Adrenal gland (tissue), 9 donors: ENCODE measurements at regions not wholly inside any gene's neighbourhood (a gene's known extent, or its start where the extent isn't known, plus 50 kb on each side); places are given as distances from the start of the nearest gene placed in this dataset.

Experiments used
- DNase-seq, 7 donors: peaks; one replicate each; pipeline ENCODE4 v3.0.0-alpha.2; 2019 to 2020
- H3K27ac ChIP-seq, 5 donors: fragments of 200-600 bp; sonication (generic) in 4 of 5; 1 replicate in 3 of 5; 2 replicates in 2 of 5; pipeline versions ENCODE4 v1.5.1 to v1.8.0; 2016 to 2020; ENCODE audit warnings: mild to moderate bottlenecking in 1 of 5
- H3K27me3 ChIP-seq: fragments of 200-600 bp; 2 replicates; pipeline ENCODE4 v1.8.0; 2021
- H3K36me3 ChIP-seq, 2 donors: fragments of 200-600 bp; replicated peaks in 1 of 2; 1 replicate in 1 of 2; 2 replicates in 1 of 2; pipeline versions ENCODE4 v1.5.1 to v1.8.0; 2018 to 2022
- H3K4me1 ChIP-seq, 2 donors: fragments of 200-600 bp; replicated peaks in 1 of 2; 1 replicate in 1 of 2; 2 replicates in 1 of 2; pipeline versions ENCODE4 v1.5.1 to v1.8.0; 2018 to 2021
- H3K4me3 ChIP-seq, 4 donors: fragments of 200-600 bp; sonication (generic) in 3 of 4; one replicate each; pipeline ENCODE4 v1.5.1; 2016 to 2018
- H3K9me3 ChIP-seq, 3 donors: fragments of 200-600 bp; sonication (generic) in 1 of 3; replicated peaks in 1 of 3; 1 replicate in 2 of 3; 2 replicates in 1 of 3; pipeline versions ENCODE4 v1.5.1 to v1.8.0; 2016 to 2021
- CTCF ChIP-seq, 6 experiments: fragments of 450-650 bp in 4 of 6; fragments of 200-600 bp in 2 of 6; sonication (generic) in 1 of 6; IDR thresholded peaks; 1 replicate in 5 of 6; 2 replicates in 1 of 6; pipeline versions ENCODE4 v1.5.1 to v1.8.0; 2016 to 2021; ENCODE audit warnings: antibody characterized with exemption in 6 of 6, mild to moderate bottlenecking in 2 of 6, moderate library complexity in 1 of 6
- POLR2A ChIP-seq, 2 donors: fragments of 450-650 bp; IDR thresholded peaks; one replicate each; pipeline ENCODE4 v1.6.1; 2017; ENCODE audit warnings: antibody characterized with exemption in 2 of 2, mild to moderate bottlenecking in 2 of 2, moderate library complexity in 1 of 2
- WGBS, 4 donors: extraction: QIAGEN DNeasy Blood & Tissue Kit in 2 of 4; methylation state at CpG; one replicate each; pipeline versions ENCODE4 v1.1.5 to v1.1.7; 2013 to 2017; 5-methylcytosine and 5-hydroxymethylcytosine counted together
- intact Hi-C, 2 donors: fragments of 100-400 bp; cut with DNase I; formaldehyde crosslinking; loops; one replicate each; pipeline versions ENCODE4 v1.14.1 to v1.15.0; 2022 to 2023
- donor health status: healthy with polysubstance abuse.
- donor health status: Bipolar disorder and iron deficiency.
- donor health status: DM: yes; HTN: yes; CAD: no.
- donor health status: DM: no; HTN: no; CAD: no.
- donor health status: DM: no; HTN: no; CAD: no.

GRCh38 chr21:24225431-24225830, 1381.8 kb downstream of the MRPL39 start:
- Histone ChIP-seq H3K27ac (no peak overlapping the region), H3K9me3 (peaks cover 0 to 5% (median 4%) of the 10 kb centered on the region in 3 donors), H3K4me3 (no peak overlapping the region), H3K4me1 (no peaks in the 10 kb centered on the region), H3K36me3 (no peaks in the 10 kb centered on the region), H3K27me3 (no peaks in the 10 kb centered on the region)
- no peak for DNase-seq
- TF ChIP-seq POLR2A (IDR thresholded peaks at IDR 0.05) (no peak), CTCF (IDR thresholded peaks at IDR 0.05) (no peak)
- intact Hi-C loops = no loop called here
- WGBS, 4 donors = 52 to 67% (median 58%) methylated on average over 1 of the region's 1 CpG

- Histone ChIP-seq H3K4me1 (no peaks in the 10 kb centered on the region), H3K27ac (no peak overlapping the region), H3K36me3 (no peaks in the 10 kb centered on the region), H3K4me3 (no peak overlapping the region), H3K27me3 (no peaks in the 10 kb centered on the region), H3K9me3 (peaks cover 0 to 5% (median 4%) of the 10 kb centered on the region in 3 donors)
- 79 to 88% (median 84%) methylated on average over 4 of the region's 4 CpGs for WGBS, 4 donors
- intact Hi-C loops = no loop called here
- no peak for DNase-seq
- no peak for TF ChIP-seq CTCF (IDR thresholded peaks at IDR 0.05)
- TF ChIP-seq POLR2A (IDR thresholded peaks at IDR 0.05) = no peak
Measured at GRCh38 chr21:24224422-24224821, 1382.9 kb downstream of the MRPL39 start.

DNA sequence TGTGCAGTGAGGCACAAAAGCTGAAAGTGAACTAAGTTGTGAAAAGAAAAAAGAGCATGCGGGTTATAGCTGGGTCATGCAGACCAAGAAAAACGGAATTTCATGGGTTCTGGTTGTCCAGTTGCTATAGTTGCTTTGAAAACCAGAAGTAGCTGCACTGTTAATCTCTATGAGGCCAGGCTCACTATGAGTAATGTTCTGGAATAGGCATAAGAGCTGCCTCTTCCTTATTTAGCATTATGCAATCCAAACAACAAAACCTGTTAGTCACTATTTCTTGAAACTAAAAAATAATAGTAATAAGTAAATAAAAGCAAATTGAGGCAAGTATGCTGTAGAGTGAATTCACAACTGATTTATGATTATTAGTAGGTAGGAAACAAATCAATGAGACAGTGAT, 1383.7 kb downstream of the MRPL39 start:
- H3K27ac ChIP-seq = no peak overlapping the region
- no peak for DNase-seq
- no peaks in the 10 kb centered on the region for H3K4me1 ChIP-seq
- no peaks in the 10 kb centered on the region for H3K36me3 ChIP-seq
- TF ChIP-seq CTCF (IDR thresholded peaks at IDR 0.05) = no peak
- TF ChIP-seq POLR2A (IDR thresholded peaks at IDR 0.05) = no peak
- peaks cover 0 to 5% (median 4%) of the 10 kb centered on the region in 3 donors for H3K9me3 ChIP-seq
- H3K27me3 ChIP-seq = no peaks in the 10 kb centered on the region
- WGBS, 4 donors = 46 to 76% (median 60%) methylated on average over 2 of the region's 2 CpGs
- intact Hi-C loops = no loop called here
- H3K4me3 ChIP-seq = no peak overlapping the region

- Histone ChIP-seq H3K9me3 (peaks cover 0 to 5% (median 4%) of the 10 kb centered on the region in 3 donors), H3K4me3 (no peak overlapping the region), H3K27ac (no peak overlapping the region), H3K36me3 (no peaks in the 10 kb centered on the region), H3K27me3 (no peaks in the 10 kb centered on the region), H3K4me1 (no peaks in the 10 kb centered on the region)
- intact Hi-C loops = no loop called here
- 64 to 68% (median 64%) methylated on average over 3 of the region's 3 CpGs for WGBS, 4 donors
- DNase-seq = no peak
- TF ChIP-seq CTCF (IDR thresholded peaks at IDR 0.05) = no peak
- no peak for TF ChIP-seq POLR2A (IDR thresholded peaks at IDR 0.05)
Measured at GRCh38 chr21:24222676-24223075, 1384.6 kb downstream of the MRPL39 start.
